ENCODE measurements at regions not wholly inside any gene's neighbourhood (a gene's known extent, or its start where the extent isn't known, plus 50 kb on each side); places are given as distances from the start of the nearest gene placed in this dataset.

GRCh38 chr9:99725852-99726251 lies 95.8 kb upstream of the NR4A3 start:
- DNase-seq = no peak

GRCh38 chr9:99726758-99727157 lies 94.9 kb upstream of the NR4A3 start:
- DNase-seq = no peak

- no peak for DNase-seq
Observed at GRCh38 chr9:99730062-99730461, 91.6 kb upstream of the NR4A3 start.

GRCh38 chr9:99731950-99732349 lies 89.7 kb upstream of the NR4A3 start:
- DNase-seq = no peak

- no peak for DNase-seq
Observed at GRCh38 chr9:99732715-99733114, 89.0 kb upstream of the NR4A3 start.

- DNase-seq = no peak
Observed at GRCh38 chr9:99735041-99735440, 86.6 kb upstream of the NR4A3 start.

GRCh38 chr9:99736291-99736690 lies 85.4 kb upstream of the NR4A3 start:
- no peak for DNase-seq

GRCh38 chr9:99737649-99738048 lies 84.0 kb upstream of the NR4A3 start:
- no peak for DNase-seq

- DNase-seq = no peak
Observed at GRCh38 chr9:99743006-99743405, 78.7 kb upstream of the NR4A3 start.

GRCh38 chr9:99743455-99743854 lies 78.2 kb upstream of the NR4A3 start:
- DNase-seq = no peak

GRCh38 chr9:99744132-99744531 lies 77.6 kb upstream of the NR4A3 start:
- no peak for DNase-seq

GRCh38 chr9:99745085-99745484 lies 76.6 kb upstream of the NR4A3 start:
- no peak for DNase-seq

GRCh38 chr9:99746406-99746805 lies 75.3 kb upstream of the NR4A3 start:
- DNase-seq = no peak

GRCh38 chr9:99748266-99748665 lies 73.4 kb upstream of the NR4A3 start:
- no peak for DNase-seq

GRCh38 chr9:99748676-99749075 lies 73.0 kb upstream of the NR4A3 start:
- DNase-seq = no peak

GRCh38 chr9:99749641-99750040 lies 72.0 kb upstream of the NR4A3 start:
- DNase-seq = no peak

GRCh38 chr9:99750526-99750925 lies 71.2 kb upstream of the NR4A3 start:
- DNase-seq = no peak

- DNase-seq = no peak
Observed at GRCh38 chr9:99752417-99753109, 69.1 kb upstream of the NR4A3 start.

- no peak for DNase-seq
Observed at GRCh38 chr9:99753436-99753835, 68.2 kb upstream of the NR4A3 start.

- DNase-seq = no peak
Observed at GRCh38 chr9:99760421-99760820, 61.3 kb upstream of the NR4A3 start.

- no peak for DNase-seq
Observed at GRCh38 chr9:99762470-99762869, 59.2 kb upstream of the NR4A3 start.
